ENCODE measurements at regions not wholly inside any gene's neighbourhood (a gene's known extent, or its start where the extent isn't known, plus 50 kb on each side); places are given as distances from the start of the nearest gene placed in this dataset.

- TF ChIP-seq CTCF (IDR thresholded peaks at IDR 0.05) (no peak), EZH2 (IDR thresholded peaks at IDR 0.05; ENCODE audit: borderline replicate concordance, insufficient read depth, low read depth, low read length, poor library complexity, severe bottlenecking) (no peak)
Observed at GRCh38 chr11:128022007-128022368, 565.4 kb downstream of the ETS1 start.

Data from B cell (primary cell).